ENCODE measurements at regions not wholly inside any gene's neighbourhood (a gene's known extent, or its start where the extent isn't known, plus 50 kb on each side); places are given as distances from the start of the nearest gene placed in this dataset.

GRCh38 chr5:67380431-67380830, 183.8 kb upstream of the CD180 start:
- Histone ChIP-seq H3K9me3 (no peaks in the 10 kb centered on the region), H3K36me3 (no peaks in the 10 kb centered on the region), H3K27ac (no peak overlapping the region), H3K27me3 (no peaks in the 10 kb centered on the region), H3K4me1 (no peaks in the 10 kb centered on the region), H3K4me3 (no peak overlapping the region)
- no peak for DNase-seq (ENCODE audit: extremely low spot score in 2 of 2)
- intact Hi-C loops (cut with DNase I) = no loop called here
- TF ChIP-seq CTCF (IDR thresholded peaks at IDR 0.05) = no peak
- TF ChIP-seq POLR2A (IDR thresholded peaks at IDR 0.05) = no peak
- TF ChIP-seq POLR2AphosphoS5 (IDR thresholded peaks at IDR 0.05; ENCODE audit: insufficient read depth in 1 of 2, low read depth in 1 of 2) = no peak

- Histone ChIP-seq H3K27ac (no peak overlapping the region), H3K27me3 (no peaks in the 10 kb centered on the region), H3K4me3 (no peak overlapping the region), H3K9me3 (no peaks in the 10 kb centered on the region), H3K36me3 (no peaks in the 10 kb centered on the region), H3K4me1 (no peaks in the 10 kb centered on the region)
- intact Hi-C loops (cut with DNase I) = no loop called here
- TF ChIP-seq CTCF (IDR thresholded peaks at IDR 0.05) (no peak), POLR2A (IDR thresholded peaks at IDR 0.05) (no peak), POLR2AphosphoS5 (IDR thresholded peaks at IDR 0.05; ENCODE audit: insufficient read depth in 1 of 2, low read depth in 1 of 2) (no peak)
- DNase-seq (ENCODE audit: extremely low spot score in 2 of 2) = no peak
Measured at GRCh38 chr5:67379753-67380152, 183.2 kb upstream of the CD180 start.

- Histone ChIP-seq H3K9me3 (no peaks in the 10 kb centered on the region), H3K4me1 (no peaks in the 10 kb centered on the region), H3K27me3 (no peaks in the 10 kb centered on the region), H3K36me3 (no peaks in the 10 kb centered on the region), H3K27ac (no peak overlapping the region), H3K4me3 (no peak overlapping the region)
- no peak for DNase-seq (ENCODE audit: extremely low spot score in 2 of 2)
- no peak for TF ChIP-seq POLR2AphosphoS5 (IDR thresholded peaks at IDR 0.05; ENCODE audit: insufficient read depth in 1 of 2, low read depth in 1 of 2)
- no peak for TF ChIP-seq CTCF (IDR thresholded peaks at IDR 0.05)
- TF ChIP-seq POLR2A (IDR thresholded peaks at IDR 0.05) = no peak
- intact Hi-C loops (cut with DNase I) = no loop called here
Measured at GRCh38 chr5:67378256-67378655, 181.7 kb upstream of the CD180 start.

GRCh38 chr5:67377631-67378030, 181.0 kb upstream of the CD180 start:
- no peak for DNase-seq (ENCODE audit: extremely low spot score in 2 of 2)

GRCh38 chr5:67375606-67376005, 179.0 kb upstream of the CD180 start:
- no peak for TF ChIP-seq POLR2AphosphoS5 (IDR thresholded peaks at IDR 0.05; ENCODE audit: insufficient read depth in 1 of 2, low read depth in 1 of 2)
- no peak for TF ChIP-seq CTCF (IDR thresholded peaks at IDR 0.05)
- no peak for TF ChIP-seq POLR2A (IDR thresholded peaks at IDR 0.05)
- no peak for DNase-seq (ENCODE audit: extremely low spot score in 2 of 2)
- H3K9me3 ChIP-seq = no peaks in the 10 kb centered on the region
- H3K4me1 ChIP-seq = no peaks in the 10 kb centered on the region
- no peaks in the 10 kb centered on the region for H3K36me3 ChIP-seq
- H3K27me3 ChIP-seq = no peaks in the 10 kb centered on the region
- no peak overlapping the region for H3K27ac ChIP-seq
- intact Hi-C loops (cut with DNase I) = no loop called here
- H3K4me3 ChIP-seq = no peak overlapping the region

More at GRCh38 chr5:67377631-67378030, 181.0 kb upstream of the CD180 start:
- no peaks in the 10 kb centered on the region for H3K9me3 ChIP-seq
- intact Hi-C loops (cut with DNase I) = no loop called here
- no peaks in the 10 kb centered on the region for H3K4me1 ChIP-seq
- no peaks in the 10 kb centered on the region for H3K27me3 ChIP-seq
- H3K27ac ChIP-seq = no peak overlapping the region
- H3K4me3 ChIP-seq = no peak overlapping the region
- no peak for TF ChIP-seq CTCF (IDR thresholded peaks at IDR 0.05)
- no peak for TF ChIP-seq POLR2AphosphoS5 (IDR thresholded peaks at IDR 0.05; ENCODE audit: insufficient read depth in 1 of 2, low read depth in 1 of 2)
- no peak for TF ChIP-seq POLR2A (IDR thresholded peaks at IDR 0.05)
- no peaks in the 10 kb centered on the region for H3K36me3 ChIP-seq

Data from vagina (tissue), 2 donors.